ENCODE measurements at regions not wholly inside any gene's neighbourhood (a gene's known extent, or its start where the extent isn't known, plus 50 kb on each side); places are given as distances from the start of the nearest gene placed in this dataset.

- intact Hi-C loops (cut with DNase I, micrococcal nuclease), result no loop called here
- TF ChIP-seq CTCF (IDR thresholded peaks at IDR 0.05), result no peak
- Histone ChIP-seq H3K4me1 (ENCODE audit: low read depth) (no peaks in the 10 kb centered on the region), H3K36me3 (ENCODE audit: low read depth) (no peaks in the 10 kb centered on the region), H3K4me3 (no peak overlapping the region), H3K9me3 (no peaks in the 10 kb centered on the region)
- DNase-seq (no peak), ATAC-seq (no peak)
Observed at GRCh38 chr13:89238496-89238895, 1567.3 kb downstream of the SLITRK5 start.

- TF ChIP-seq CTCF (IDR thresholded peaks at IDR 0.05), result no peak
- Histone ChIP-seq H3K4me3 (no peak overlapping the region), H3K9me3 (no peaks in the 10 kb centered on the region), H3K36me3 (ENCODE audit: low read depth) (no peaks in the 10 kb centered on the region), H3K4me1 (ENCODE audit: low read depth) (no peaks in the 10 kb centered on the region)
- no peak for DNase-seq
- intact Hi-C loops (cut with DNase I, micrococcal nuclease), result no loop called here
- no peak for ATAC-seq
Observed at GRCh38 chr13:89239361-89240127, 1568.4 kb downstream of the SLITRK5 start.

- ATAC-seq (no peak), DNase-seq (no peak)
- no peak for TF ChIP-seq CTCF (IDR thresholded peaks at IDR 0.05)
- Histone ChIP-seq H3K4me3 (no peak overlapping the region), H3K36me3 (ENCODE audit: low read depth) (no peaks in the 10 kb centered on the region), H3K4me1 (ENCODE audit: low read depth) (no peaks in the 10 kb centered on the region), H3K9me3 (peaks cover 7% of the 10 kb centered on the region)
- intact Hi-C loops (cut with DNase I, micrococcal nuclease), result no loop called here
Observed at GRCh38 chr13:89255844-89256406, 1584.8 kb downstream of the SLITRK5 start.

GRCh38 chr13:89267734-89268133 lies 1596.6 kb downstream of the SLITRK5 start:
- ATAC-seq, result no peak
- intact Hi-C loops (cut with DNase I, micrococcal nuclease), result no loop called here
- DNase-seq, result no peak
- TF ChIP-seq CTCF (IDR thresholded peaks at IDR 0.05), result no peak
- peaks cover 2% of the 10 kb centered on the region for H3K9me3 ChIP-seq
- H3K4me3 ChIP-seq, result no peak overlapping the region
- no peaks in the 10 kb centered on the region for H3K4me1 ChIP-seq (ENCODE audit: low read depth)
- no peaks in the 10 kb centered on the region for H3K36me3 ChIP-seq (ENCODE audit: low read depth)

GRCh38 chr13:89269737-89270136 lies 1598.6 kb downstream of the SLITRK5 start:
- ATAC-seq (no peak), DNase-seq (no peak)
- no peaks in the 10 kb centered on the region for H3K9me3 ChIP-seq
- no peaks in the 10 kb centered on the region for H3K36me3 ChIP-seq (ENCODE audit: low read depth)
- TF ChIP-seq CTCF (IDR thresholded peaks at IDR 0.05), result no peak
- no peaks in the 10 kb centered on the region for H3K4me1 ChIP-seq (ENCODE audit: low read depth)
- H3K4me3 ChIP-seq, result no peak overlapping the region
- intact Hi-C loops (cut with DNase I, micrococcal nuclease), result no loop called here
